ENCODE measurements at regions not wholly inside any gene's neighbourhood (a gene's known extent, or its start where the extent isn't known, plus 50 kb on each side); places are given as distances from the start of the nearest gene placed in this dataset.

DNA sequence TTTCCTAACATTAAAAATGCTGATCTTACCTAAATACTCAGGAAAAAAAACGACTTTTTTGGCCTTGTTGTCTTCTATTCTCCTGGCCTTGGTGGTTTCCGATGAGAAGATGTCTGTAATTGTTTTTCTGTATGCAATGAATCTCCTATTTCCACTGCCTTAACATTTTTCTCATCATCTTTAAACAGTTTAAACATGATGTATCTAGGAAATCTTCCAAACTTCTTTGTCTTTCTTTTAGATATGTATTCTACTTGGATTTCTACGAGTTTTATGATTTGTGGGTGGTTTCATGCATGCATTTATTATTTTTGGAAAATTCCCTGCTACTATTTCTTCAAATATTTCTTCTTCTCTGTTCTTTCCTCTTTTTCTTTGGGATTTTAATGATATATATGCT lies 288.6 kb upstream of the GYPC start (continued):
- TF ChIP-seq REST (IDR thresholded peaks at IDR 0.05; ENCODE audit: unreplicated experiment) (no peak), STAT1 (IDR thresholded peaks at IDR 0.05; ENCODE audit: unreplicated experiment) (no peak), EZH2phosphoT487 (IDR thresholded peaks at IDR 0.05; ENCODE audit: unreplicated experiment) (no peak), EZH2 (IDR thresholded peaks at IDR 0.05; ENCODE audit: low read depth, unreplicated experiment) (no peak), ZNF114 (CRISPR knock-in tag; IDR thresholded peaks at IDR 0.05) (no peak), NANOG (IDR thresholded peaks at IDR 0.05; ENCODE audit: borderline replicate concordance) (no peak)

GRCh38 chr2:126368758-126369157 lies 287.2 kb upstream of the GYPC start:
- DNase-seq (ENCODE audit: low spot score) (no peak), ATAC-seq (no peak)
- Mint-ChIP-seq H3K36me3 (ENCODE audit: low read depth) (no peaks in the 10 kb centered on the region), H3K27me3 (ENCODE audit: insufficient read depth, low read depth, poor library complexity) (peaks cover 4% of the 10 kb centered on the region), H3K4me3 (no peak overlapping the region), H3K27ac (no peak overlapping the region), H3K4me1 (peaks cover 6% of the 10 kb centered on the region; the same call in 2 of the 3 replicates), H3K9me3 (no peaks in the 10 kb centered on the region; the same call in 2 of the 3 replicates)
- Histone ChIP-seq H3K4me2 (no peak overlapping the region), H3F3A (replicated peaks; ENCODE audit: low read depth) (no peaks in the 10 kb centered on the region), H4K20me1 (replicated peaks; ENCODE audit: insufficient read depth) (no peaks in the 10 kb centered on the region), H3K4me3 (no peak overlapping the region), H3K27me3 (ENCODE audit: insufficient read depth) (no peaks in the 10 kb centered on the region), H3K27ac (ENCODE audit: low read depth) (no peak overlapping the region), H3K4me1 (ENCODE audit: insufficient read depth) (no peaks in the 10 kb centered on the region), H3K36me3 (ENCODE audit: insufficient read depth) (no peaks in the 10 kb centered on the region), H3K79me2 (replicated peaks; ENCODE audit: insufficient read depth) (no peaks in the 10 kb centered on the region), H2AFZ (no peak overlapping the region), H3K9me2 (ENCODE audit: insufficient read depth) (no peaks in the 10 kb centered on the region)
- TF ChIP-seq CREB1 (CRISPR knock-in tag; IDR thresholded peaks at IDR 0.05; ENCODE audit: low read depth): no peak
- no peak for TF ChIP-seq REST (IDR thresholded peaks at IDR 0.05; ENCODE audit: unreplicated experiment)
- TF ChIP-seq EZH2phosphoT487 (IDR thresholded peaks at IDR 0.05; ENCODE audit: unreplicated experiment): no peak
